ENCODE measurements at regions not wholly inside any gene's neighbourhood (a gene's known extent, or its start where the extent isn't known, plus 50 kb on each side); places are given as distances from the start of the nearest gene placed in this dataset.

DNA sequence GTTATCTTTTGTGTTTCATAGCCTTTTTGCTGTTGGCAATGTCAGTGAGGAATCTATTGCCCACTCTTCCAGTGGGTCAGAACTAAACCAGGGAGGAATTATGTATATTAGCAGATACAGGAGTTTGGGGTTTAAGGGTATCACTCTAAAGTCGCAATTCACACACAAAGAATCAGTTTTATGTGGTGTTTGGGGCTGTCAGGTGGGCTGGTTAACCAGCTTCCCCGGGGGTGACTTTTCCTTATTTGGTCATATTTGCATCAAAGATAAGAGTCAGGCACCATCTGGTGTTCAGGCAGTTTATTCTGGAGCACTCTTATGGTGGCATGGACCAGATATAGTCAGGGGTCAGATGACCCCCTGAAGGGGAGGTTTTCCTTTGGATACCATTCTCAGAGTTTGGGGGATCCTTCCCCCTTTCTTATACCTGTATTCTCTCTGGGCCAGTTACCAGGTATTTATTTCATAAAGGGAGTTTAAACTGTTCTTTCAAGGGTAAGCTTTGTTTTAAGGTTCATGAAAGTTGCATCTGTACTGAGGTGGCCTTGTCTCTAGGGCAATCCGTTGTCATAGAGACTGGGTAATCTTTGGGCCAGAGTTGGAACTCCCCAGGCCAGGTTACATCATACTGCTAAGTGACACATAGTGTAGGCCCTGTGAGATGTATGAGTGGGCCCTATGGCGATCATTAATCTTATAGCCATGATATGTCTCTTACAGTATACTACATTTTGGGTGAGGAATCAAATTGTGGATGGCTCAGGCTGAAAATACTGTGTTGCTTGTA lies 148.2 kb downstream of the RWDD3 start:
- no peak for DNase-seq (ENCODE audit: low read depth in 1 of 2, low spot score in 1 of 2)
- no peak overlapping the region for H3K4me3 ChIP-seq (replicated peaks; ENCODE audit: insufficient read depth, low read length)
- TF ChIP-seq, protein P1, sequence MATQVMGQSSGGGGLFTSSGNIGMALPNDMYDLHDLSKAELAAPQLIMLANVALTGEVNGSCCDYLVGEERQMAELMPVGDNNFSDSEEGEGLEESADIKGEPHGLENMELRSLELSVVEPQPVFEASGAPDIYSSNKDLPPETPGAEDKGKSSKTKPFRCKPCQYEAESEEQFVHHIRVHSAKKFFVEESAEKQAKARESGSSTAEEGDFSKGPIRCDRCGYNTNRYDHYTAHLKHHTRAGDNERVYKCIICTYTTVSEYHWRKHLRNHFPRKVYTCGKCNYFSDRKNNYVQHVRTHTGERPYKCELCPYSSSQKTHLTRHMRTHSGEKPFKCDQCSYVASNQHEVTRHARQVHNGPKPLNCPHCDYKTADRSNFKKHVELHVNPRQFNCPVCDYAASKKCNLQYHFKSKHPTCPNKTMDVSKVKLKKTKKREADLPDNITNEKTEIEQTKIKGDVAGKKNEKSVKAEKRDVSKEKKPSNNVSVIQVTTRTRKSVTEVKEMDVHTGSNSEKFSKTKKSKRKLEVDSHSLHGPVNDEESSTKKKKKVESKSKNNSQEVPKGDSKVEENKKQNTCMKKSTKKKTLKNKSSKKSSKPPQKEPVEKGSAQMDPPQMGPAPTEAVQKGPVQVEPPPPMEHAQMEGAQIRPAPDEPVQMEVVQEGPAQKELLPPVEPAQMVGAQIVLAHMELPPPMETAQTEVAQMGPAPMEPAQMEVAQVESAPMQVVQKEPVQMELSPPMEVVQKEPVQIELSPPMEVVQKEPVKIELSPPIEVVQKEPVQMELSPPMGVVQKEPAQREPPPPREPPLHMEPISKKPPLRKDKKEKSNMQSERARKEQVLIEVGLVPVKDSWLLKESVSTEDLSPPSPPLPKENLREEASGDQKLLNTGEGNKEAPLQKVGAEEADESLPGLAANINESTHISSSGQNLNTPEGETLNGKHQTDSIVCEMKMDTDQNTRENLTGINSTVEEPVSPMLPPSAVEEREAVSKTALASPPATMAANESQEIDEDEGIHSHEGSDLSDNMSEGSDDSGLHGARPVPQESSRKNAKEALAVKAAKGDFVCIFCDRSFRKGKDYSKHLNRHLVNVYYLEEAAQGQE (IDR thresholded peaks at IDR 0.05; ENCODE audit: insufficient replicate concordance, low read depth) = no peak
- TF ChIP-seq, protein P2, sequence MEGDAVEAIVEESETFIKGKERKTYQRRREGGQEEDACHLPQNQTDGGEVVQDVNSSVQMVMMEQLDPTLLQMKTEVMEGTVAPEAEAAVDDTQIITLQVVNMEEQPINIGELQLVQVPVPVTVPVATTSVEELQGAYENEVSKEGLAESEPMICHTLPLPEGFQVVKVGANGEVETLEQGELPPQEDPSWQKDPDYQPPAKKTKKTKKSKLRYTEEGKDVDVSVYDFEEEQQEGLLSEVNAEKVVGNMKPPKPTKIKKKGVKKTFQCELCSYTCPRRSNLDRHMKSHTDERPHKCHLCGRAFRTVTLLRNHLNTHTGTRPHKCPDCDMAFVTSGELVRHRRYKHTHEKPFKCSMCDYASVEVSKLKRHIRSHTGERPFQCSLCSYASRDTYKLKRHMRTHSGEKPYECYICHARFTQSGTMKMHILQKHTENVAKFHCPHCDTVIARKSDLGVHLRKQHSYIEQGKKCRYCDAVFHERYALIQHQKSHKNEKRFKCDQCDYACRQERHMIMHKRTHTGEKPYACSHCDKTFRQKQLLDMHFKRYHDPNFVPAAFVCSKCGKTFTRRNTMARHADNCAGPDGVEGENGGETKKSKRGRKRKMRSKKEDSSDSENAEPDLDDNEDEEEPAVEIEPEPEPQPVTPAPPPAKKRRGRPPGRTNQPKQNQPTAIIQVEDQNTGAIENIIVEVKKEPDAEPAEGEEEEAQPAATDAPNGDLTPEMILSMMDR (IDR thresholded peaks at IDR 0.05; ENCODE audit: insufficient read depth, low read length) = no peak
- TF ChIP-seq POLR2AphosphoS5 (IDR thresholded peaks at IDR 0.05; ENCODE audit: low read depth) = no peak
- TF ChIP-seq GABPA (IDR thresholded peaks at IDR 0.05; ENCODE audit: low read depth) = no peak
- no peak for TF ChIP-seq SPI1 (IDR thresholded peaks at IDR 0.05; ENCODE audit: borderline replicate concordance, low read depth)
- no peak overlapping the region for H3K27ac ChIP-seq (replicated peaks)
- no peaks in the 10 kb centered on the region for H3K27me3 ChIP-seq (ENCODE audit: insufficient read depth, poor library complexity, severe bottlenecking)

DNA sequence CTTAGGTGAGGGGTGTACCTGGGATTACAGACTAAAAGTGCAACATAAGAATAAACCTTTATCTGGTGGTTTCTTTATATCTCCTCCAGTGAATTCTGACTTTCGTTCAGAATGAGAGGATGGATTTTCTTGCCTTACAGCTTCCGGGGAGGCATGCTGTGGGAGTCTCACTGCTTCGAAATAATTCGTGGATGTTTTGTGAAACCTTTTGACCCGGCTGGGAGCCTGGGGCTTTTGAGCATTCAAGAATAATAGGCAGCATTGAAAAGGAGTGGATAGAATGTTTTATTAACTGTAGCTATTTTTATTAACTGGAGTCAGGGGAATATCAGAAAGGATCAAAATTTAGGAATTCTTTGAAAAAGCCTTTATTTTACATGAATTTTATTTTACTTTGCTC lies 149.1 kb downstream of the RWDD3 start:
- DNase-seq (ENCODE audit: low read depth in 1 of 2, low spot score in 1 of 2) = no peak
- no peak overlapping the region for H3K27ac ChIP-seq (replicated peaks)
- H3K4me3 ChIP-seq (replicated peaks; ENCODE audit: insufficient read depth, low read length) = no peak overlapping the region
- H3K27me3 ChIP-seq (ENCODE audit: insufficient read depth, poor library complexity, severe bottlenecking) = no peaks in the 10 kb centered on the region
- TF ChIP-seq GABPA (IDR thresholded peaks at IDR 0.05; ENCODE audit: low read depth) = no peak

DNA sequence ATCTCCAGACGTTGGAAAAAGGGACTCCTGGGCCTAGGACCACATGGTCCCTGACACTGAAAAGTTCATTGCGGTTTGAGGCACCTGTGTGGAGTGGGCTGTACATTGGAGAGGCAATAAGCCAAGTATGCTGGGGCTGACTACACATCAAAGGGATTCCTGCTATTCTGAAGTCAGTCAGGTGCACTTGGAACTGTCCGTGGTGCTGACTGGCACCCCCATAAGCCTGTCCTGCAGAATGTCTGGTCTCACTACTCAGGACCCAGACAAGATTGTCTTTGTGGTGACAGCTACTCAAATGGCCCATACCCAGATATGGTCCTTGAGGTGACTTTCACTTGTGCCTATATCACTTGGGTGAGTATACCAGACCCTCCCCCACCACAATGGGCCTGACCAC lies 150.6 kb downstream of the RWDD3 start:
- Histone ChIP-seq H3K27ac (replicated peaks) (no peak overlapping the region), H3K4me3 (replicated peaks; ENCODE audit: insufficient read depth, low read length) (no peak overlapping the region), H3K27me3 (ENCODE audit: insufficient read depth, poor library complexity, severe bottlenecking) (no peaks in the 10 kb centered on the region)
- no peak for DNase-seq (ENCODE audit: low read depth in 1 of 2, low spot score in 1 of 2)
- TF ChIP-seq, protein P2 (IDR thresholded peaks at IDR 0.05; ENCODE audit: insufficient read depth, low read length) = no peak
- TF ChIP-seq, protein P1 (IDR thresholded peaks at IDR 0.05; ENCODE audit: insufficient replicate concordance, low read depth) = peak; percentile 96

DNA sequence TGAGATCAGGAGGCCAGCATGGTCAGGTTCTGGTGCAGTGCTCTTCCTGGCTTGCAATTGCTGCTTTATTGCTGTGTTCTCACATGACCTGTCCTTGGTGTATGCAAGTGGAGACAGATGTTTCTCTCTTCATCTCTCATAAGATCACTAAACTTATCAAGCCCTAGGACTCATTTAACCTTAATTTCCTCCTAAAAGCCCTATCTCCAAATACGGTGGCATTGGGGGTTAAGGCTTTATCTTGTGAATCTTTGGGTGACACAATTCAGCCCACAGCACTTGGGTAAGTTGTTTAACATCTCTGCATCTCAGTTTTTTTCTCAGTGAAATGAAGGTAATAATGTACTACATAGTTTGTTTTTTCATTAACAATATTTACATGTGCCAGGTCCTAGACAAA lies 152.4 kb downstream of the RWDD3 start:
- Histone ChIP-seq H3K27ac (replicated peaks) (no peak overlapping the region), H3K27me3 (ENCODE audit: insufficient read depth, poor library complexity, severe bottlenecking) (no peaks in the 10 kb centered on the region), H3K4me3 (replicated peaks; ENCODE audit: insufficient read depth, low read length) (no peak overlapping the region)
- TF ChIP-seq POLR2AphosphoS5 (IDR thresholded peaks at IDR 0.05; ENCODE audit: low read depth) = no peak
- no peak for TF ChIP-seq GABPA (IDR thresholded peaks at IDR 0.05; ENCODE audit: low read depth)
- TF ChIP-seq, protein P1 (IDR thresholded peaks at IDR 0.05; ENCODE audit: insufficient replicate concordance, low read depth) = no peak
- TF ChIP-seq, protein P2 (IDR thresholded peaks at IDR 0.05; ENCODE audit: insufficient read depth, low read length) = no peak
- no peak for TF ChIP-seq SPI1 (IDR thresholded peaks at IDR 0.05; ENCODE audit: borderline replicate concordance, low read depth)
- no peak for DNase-seq (ENCODE audit: low read depth in 1 of 2, low spot score in 1 of 2)
